ENCODE measurements at regions not wholly inside any gene's neighbourhood (a gene's known extent, or its start where the extent isn't known, plus 50 kb on each side); places are given as distances from the start of the nearest gene placed in this dataset.

- no peaks in the 10 kb centered on the region for H3K9me3 ChIP-seq (replicated peaks; ENCODE audit: control insufficient read depth, insufficient read depth, low read depth, low read length)
- CTCF ChIA-PET (ENCODE audit: low intra/inter-chr PET ratio), result no interaction called here
- TF ChIP-seq SIN3B (IDR thresholded peaks at IDR 0.05; ENCODE audit: low read depth) (no peak), KDM5B (IDR thresholded peaks at IDR 0.05; ENCODE audit: insufficient replicate concordance, low read depth, low read length) (no peak), CSDE1 (IDR thresholded peaks at IDR 0.05) (no peak)
- H4K20me1 ChIP-seq (replicated peaks; ENCODE audit: control insufficient read depth, insufficient read depth, low read length), result no peaks in the 10 kb centered on the region
- H3K9me1 ChIP-seq (ENCODE audit: control insufficient read depth, insufficient read depth, low read length), result no peaks in the 10 kb centered on the region
- ATAC-seq, result no peak
- H2AFZ ChIP-seq (ENCODE audit: low read depth, low read length), result no peak overlapping the region
- intact Hi-C loops (cut with micrococcal nuclease), result no loop called here
- 0% methylated on average over 2 of the region's 2 CpGs for WGBS (ENCODE audit: insufficient coverage, low coverage, missing lambda C conversion rate)
- no peak overlapping the region for H3K4me3 ChIP-seq
- no peak overlapping the region for H3K9ac ChIP-seq (ENCODE audit: insufficient read depth in 1 of 2, low read depth in 2 of 2, low read length in 2 of 2)
- no peaks in the 10 kb centered on the region for H3K36me3 ChIP-seq (ENCODE audit: control insufficient read depth, insufficient read depth, low read length)
- in situ Hi-C loops (cut with MboI), result no loop called here
- POLR2A ChIA-PET, result no interaction called here
- no peak for FAIRE-seq
- H3K27me3 ChIP-seq (ENCODE audit: control insufficient read depth in 2 of 2, insufficient read depth in 2 of 2, low read length in 2 of 2), result no peaks in the 10 kb centered on the region; a peak in 1 of 5 replicates
- H3K4me2 ChIP-seq (ENCODE audit: insufficient read depth, low read length), result no peak overlapping the region
- H3K27ac ChIP-seq (ENCODE audit: extremely low read depth, low read depth, low read length), result no peak overlapping the region
- no peaks in the 10 kb centered on the region for H3K4me1 ChIP-seq (replicated peaks in 1 of 2; ENCODE audit: control insufficient read depth in 2 of 2, insufficient read depth in 2 of 2, low read length in 2 of 2)
- no peak for DNase-seq (ENCODE audit: extremely low read depth in 1 of 4, low spot score in 3 of 4)
- H3K79me2 ChIP-seq (ENCODE audit: control insufficient read depth, insufficient read depth, low read length), result no peaks in the 10 kb centered on the region
- BruUV-seq (replicated peaks), result no TSS peak
Observed at GRCh38 chr5:82910491-82910890, 166.7 kb downstream of the TMEM167A start.

GRCh38 chr5:82909771-82910170 lies 167.4 kb downstream of the TMEM167A start:
- BruUV-seq (replicated peaks), result no TSS peak
- WGBS (ENCODE audit: insufficient coverage, low coverage, missing lambda C conversion rate), result 0% methylated on average over 7 of the region's 7 CpGs
- Histone ChIP-seq H3K4me1 (replicated peaks in 1 of 2; ENCODE audit: control insufficient read depth in 2 of 2, insufficient read depth in 2 of 2, low read length in 2 of 2) (no peaks in the 10 kb centered on the region), H3K27me3 (ENCODE audit: control insufficient read depth in 2 of 2, insufficient read depth in 2 of 2, low read length in 2 of 2) (no peaks in the 10 kb centered on the region; a peak in 1 of 5 replicates), H2AFZ (ENCODE audit: low read depth, low read length) (no peak overlapping the region), H3K9me1 (ENCODE audit: control insufficient read depth, insufficient read depth, low read length) (no peaks in the 10 kb centered on the region), H4K20me1 (replicated peaks; ENCODE audit: control insufficient read depth, insufficient read depth, low read length) (no peaks in the 10 kb centered on the region), H3K4me2 (ENCODE audit: insufficient read depth, low read length) (no peak overlapping the region), H3K36me3 (ENCODE audit: control insufficient read depth, insufficient read depth, low read length) (no peaks in the 10 kb centered on the region), H3K9me3 (replicated peaks; ENCODE audit: control insufficient read depth, insufficient read depth, low read depth, low read length) (no peaks in the 10 kb centered on the region), H3K4me3 (no peak overlapping the region), H3K79me2 (ENCODE audit: control insufficient read depth, insufficient read depth, low read length) (no peaks in the 10 kb centered on the region), H3K9ac (ENCODE audit: insufficient read depth in 1 of 2, low read depth in 2 of 2, low read length in 2 of 2) (no peak overlapping the region), H3K27ac (ENCODE audit: extremely low read depth, low read depth, low read length) (no peak overlapping the region)
- DNase-seq (ENCODE audit: extremely low read depth in 1 of 4, low spot score in 3 of 4) (no peak), ATAC-seq (no peak), FAIRE-seq (no peak)
- ChIA-PET POLR2A (no interaction called here), CTCF (ENCODE audit: low intra/inter-chr PET ratio) (no interaction called here)
- intact Hi-C loops (cut with micrococcal nuclease), result no loop called here
- in situ Hi-C loops (cut with MboI), result no loop called here
- TF ChIP-seq, protein P1, sequence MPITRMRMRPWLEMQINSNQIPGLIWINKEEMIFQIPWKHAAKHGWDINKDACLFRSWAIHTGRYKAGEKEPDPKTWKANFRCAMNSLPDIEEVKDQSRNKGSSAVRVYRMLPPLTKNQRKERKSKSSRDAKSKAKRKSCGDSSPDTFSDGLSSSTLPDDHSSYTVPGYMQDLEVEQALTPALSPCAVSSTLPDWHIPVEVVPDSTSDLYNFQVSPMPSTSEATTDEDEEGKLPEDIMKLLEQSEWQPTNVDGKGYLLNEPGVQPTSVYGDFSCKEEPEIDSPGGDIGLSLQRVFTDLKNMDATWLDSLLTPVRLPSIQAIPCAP (CRISPR knock-in tag; IDR thresholded peaks at IDR 0.05; ENCODE audit: borderline replicate concordance), result no peak
- TF ChIP-seq, protein P2, sequence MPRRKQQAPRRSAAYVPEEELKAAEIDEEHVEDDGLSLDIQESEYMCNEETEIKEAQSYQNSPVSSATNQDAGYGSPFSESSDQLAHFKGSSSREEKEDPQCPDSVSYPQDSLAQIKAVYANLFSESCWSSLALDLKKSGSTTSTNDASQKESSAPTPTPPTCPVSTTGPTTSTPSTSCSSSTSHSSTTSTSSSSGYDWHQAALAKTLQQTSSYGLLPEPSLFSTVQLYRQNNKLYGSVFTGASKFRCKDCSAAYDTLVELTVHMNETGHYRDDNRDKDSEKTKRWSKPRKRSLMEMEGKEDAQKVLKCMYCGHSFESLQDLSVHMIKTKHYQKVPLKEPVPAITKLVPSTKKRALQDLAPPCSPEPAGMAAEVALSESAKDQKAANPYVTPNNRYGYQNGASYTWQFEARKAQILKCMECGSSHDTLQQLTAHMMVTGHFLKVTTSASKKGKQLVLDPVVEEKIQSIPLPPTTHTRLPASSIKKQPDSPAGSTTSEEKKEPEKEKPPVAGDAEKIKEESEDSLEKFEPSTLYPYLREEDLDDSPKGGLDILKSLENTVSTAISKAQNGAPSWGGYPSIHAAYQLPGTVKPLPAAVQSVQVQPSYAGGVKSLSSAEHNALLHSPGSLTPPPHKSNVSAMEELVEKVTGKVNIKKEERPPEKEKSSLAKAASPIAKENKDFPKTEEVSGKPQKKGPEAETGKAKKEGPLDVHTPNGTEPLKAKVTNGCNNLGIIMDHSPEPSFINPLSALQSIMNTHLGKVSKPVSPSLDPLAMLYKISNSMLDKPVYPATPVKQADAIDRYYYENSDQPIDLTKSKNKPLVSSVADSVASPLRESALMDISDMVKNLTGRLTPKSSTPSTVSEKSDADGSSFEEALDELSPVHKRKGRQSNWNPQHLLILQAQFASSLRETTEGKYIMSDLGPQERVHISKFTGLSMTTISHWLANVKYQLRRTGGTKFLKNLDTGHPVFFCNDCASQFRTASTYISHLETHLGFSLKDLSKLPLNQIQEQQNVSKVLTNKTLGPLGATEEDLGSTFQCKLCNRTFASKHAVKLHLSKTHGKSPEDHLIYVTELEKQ (CRISPR knock-in tag; IDR thresholded peaks at IDR 0.05), result no peak
- TF ChIP-seq ZNF316 (IDR thresholded peaks at IDR 0.05) (no peak), SRSF9 (IDR thresholded peaks at IDR 0.05; ENCODE audit: borderline replicate concordance, low read depth, low read length) (no peak), CHD4 (IDR thresholded peaks at IDR 0.05; ENCODE audit: insufficient read depth, insufficient replicate concordance, low read depth, low read length, poor library complexity, severe bottlenecking) (no peak), TCF7 (IDR thresholded peaks at IDR 0.05; ENCODE audit: borderline replicate concordance) (no peak), BDP1 (IDR thresholded peaks at IDR 0.05; ENCODE audit: insufficient read depth, insufficient read length) (no peak), ELF2 (CRISPR knock-in tag; IDR thresholded peaks at IDR 0.05) (no peak), HOXB6 (CRISPR knock-in tag; IDR thresholded peaks at IDR 0.05; ENCODE audit: borderline replicate concordance) (no peak), HEY1 (CRISPR knock-in tag; IDR thresholded peaks at IDR 0.05; ENCODE audit: borderline replicate concordance) (no peak), HNRNPUL1 (IDR thresholded peaks at IDR 0.05; ENCODE audit: low read length) (no peak)
